NCI-H128 (cell line): ENCODE measurements at regions not wholly inside any gene's neighbourhood (a gene's known extent, or its start where the extent isn't known, plus 50 kb on each side); places are given as distances from the start of the nearest gene placed in this dataset.
"Not testable (repeated sequence)": the region's sequence is repeated elsewhere in the genome, so short reads cannot be mapped to it uniquely, and the experiment has no call there.

Experiments
- DNase-seq: peaks from one replicate; lab custom pipeline; 2025; ENCODE audit not compliant: unreplicated experiment; lab: John Stamatoyannopoulos, UW

DNA sequence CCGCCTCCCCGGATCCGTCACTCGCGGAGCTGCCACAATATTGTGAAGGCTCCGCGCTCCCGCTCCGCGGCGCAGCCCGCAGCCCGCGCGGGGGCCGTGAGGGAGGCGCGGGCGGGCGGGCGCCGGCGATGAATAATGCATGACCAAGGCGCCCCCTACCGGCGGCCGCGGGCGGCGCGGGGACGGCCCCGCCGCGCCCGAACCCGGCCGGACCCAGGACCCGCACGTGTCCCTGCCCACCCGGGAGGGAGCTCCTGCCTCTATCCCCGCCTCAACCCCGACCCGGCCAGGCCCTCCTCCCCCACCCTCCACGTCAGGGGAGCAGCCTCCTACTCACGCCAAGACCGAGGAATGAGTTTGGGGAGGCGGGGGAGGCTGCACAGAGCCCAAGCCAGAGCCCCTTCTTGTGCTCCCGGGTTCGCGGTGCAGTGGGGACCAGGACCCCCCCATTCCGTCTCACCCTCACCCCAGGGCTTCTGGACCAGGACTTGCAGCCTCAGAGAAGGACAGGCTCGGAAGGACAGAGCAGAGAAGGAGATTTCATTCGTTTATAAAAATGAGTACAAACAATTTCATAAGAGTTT lies 70.8 kb upstream of the CASZ1 start:
- DNase-seq = peak; percentile 69

- DNase-seq = peak; percentile 54
These were observed 71.6 kb upstream of the CASZ1 start for GRCh38 chr1:10867914-10868598.

DNA sequence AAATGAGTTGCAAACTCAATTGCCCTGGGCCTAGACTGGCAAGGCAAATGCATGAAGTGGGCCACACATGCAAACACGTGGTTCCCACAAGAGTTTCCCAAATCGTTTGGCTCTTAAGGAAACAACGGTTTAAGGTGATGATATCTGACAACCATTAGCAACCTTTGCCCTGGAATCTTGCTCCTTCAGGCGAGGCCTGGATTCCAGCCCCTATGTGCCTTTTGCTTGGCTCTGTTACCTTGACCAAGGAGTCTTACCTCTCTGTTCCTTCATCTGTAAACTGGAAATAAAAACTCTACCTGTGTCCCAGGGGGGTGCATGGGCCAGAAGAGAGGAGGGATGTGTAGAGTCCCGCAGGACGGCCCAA lies 72.1 kb upstream of the CASZ1 start:
- DNase-seq = no peak

- DNase-seq = no peak
These were observed 73.5 kb upstream of the CASZ1 start for GRCh38 chr1:10869933-10870332.

DNA sequence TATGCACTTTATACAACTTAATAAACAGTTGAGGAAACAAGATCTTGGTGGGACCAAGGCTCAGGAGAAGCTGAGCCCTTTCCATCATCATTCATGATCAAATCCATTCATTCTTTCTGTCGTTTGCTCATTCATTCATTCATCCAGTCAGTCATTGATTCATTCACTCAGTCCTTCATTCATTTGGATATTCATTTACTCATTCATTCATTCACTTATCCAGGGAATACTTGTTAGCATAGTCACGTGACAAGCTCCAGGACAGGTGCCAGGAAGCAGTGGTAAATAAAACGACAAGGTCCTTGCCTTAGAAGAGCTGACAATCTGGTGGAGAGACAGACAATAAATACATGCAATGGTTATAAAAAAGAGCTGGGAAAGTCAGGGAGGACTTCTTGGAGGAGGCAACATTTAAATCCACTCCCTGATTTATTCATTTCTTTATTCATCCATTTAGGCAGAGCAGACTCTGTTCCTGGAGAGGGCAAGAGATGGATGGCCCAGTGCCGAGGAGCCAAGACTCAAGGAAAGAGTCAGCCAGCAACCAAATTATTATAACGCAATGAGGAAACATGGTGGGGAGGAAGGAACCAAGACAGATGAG lies 74.1 kb upstream of the CASZ1 start:
- DNase-seq = no peak

GRCh38 chr1:10873189-10873588 lies 76.7 kb upstream of the CASZ1 start:
- no peak for DNase-seq

- no peak for DNase-seq
These were observed 77.9 kb upstream of the CASZ1 start for GRCh38 chr1:10874351-10874750.

- DNase-seq = peak; percentile 94
These were observed 81.4 kb upstream of the CASZ1 start for GRCh38 chr1:10877894-10878293.

GRCh38 chr1:10878469-10878868 lies 82.0 kb upstream of the CASZ1 start:
- DNase-seq = no peak

DNA sequence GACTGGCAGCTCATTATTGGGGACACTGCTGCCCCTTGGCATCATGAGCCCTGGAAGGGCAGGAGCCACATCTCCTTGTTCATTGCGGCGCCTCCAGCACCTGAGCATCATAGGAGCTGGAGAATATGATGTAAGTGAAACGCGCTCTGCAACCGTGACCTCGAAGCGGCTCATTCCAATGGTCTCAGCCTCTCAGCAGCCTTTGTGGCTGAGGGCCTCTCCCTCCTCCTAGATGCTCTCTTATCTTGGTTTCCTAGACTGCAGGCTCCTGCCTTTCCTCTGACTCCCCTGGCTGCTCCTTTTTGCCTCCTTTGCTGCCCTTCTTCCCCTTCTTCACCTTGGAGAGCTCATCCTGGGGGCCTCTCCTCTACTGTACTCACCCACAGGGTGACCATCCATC lies 83.6 kb upstream of the CASZ1 start:
- no peak for DNase-seq

GRCh38 chr1:10881046-10881445 lies 84.6 kb upstream of the CASZ1 start:
- DNase-seq = no peak

DNA sequence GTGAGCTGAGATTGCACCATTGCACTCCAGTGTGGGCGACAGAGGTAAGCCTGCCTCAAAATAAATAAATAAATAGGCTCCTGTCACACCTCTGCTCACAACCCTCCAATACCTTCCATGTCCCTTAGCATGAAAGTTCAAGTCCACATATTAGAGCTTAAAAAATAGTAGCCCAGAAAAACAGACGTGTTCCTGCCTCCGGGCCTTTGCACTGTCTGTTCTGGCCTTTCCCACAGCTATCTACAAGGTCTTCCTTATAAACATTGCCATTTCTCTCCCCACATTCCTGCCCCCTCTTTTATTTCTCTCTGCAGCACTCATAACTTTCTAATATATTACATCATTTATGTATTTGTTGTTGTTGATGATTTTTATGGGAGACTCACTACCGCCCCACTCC lies 85.6 kb upstream of the CASZ1 start:
- no peak for DNase-seq

- not testable (repeated sequence) for DNase-seq
These were observed 90.6 kb upstream of the CASZ1 start for GRCh38 chr1:10887032-10887431.

DNA sequence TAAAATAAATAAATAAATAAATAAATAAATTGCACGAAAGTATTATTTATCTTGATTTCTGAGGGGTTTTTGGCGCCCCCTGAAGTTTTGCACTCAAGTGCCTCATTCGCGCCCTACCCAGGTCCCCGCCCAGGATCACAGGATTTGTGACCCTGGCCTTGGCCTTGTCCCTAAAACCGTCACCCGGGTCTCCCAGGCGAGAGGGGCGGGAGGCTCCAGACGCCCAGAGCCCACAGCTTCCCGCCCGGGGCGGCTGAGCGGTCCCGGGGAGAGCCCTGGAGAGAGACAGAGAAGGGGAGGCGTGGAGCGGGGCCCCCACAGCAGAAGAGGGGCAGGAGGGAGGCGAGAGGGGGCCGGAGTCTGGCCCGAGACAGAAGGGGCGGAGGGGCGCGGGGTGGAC lies 91.8 kb upstream of the CASZ1 start:
- DNase-seq = no peak

GRCh38 chr1:10888791-10889649 lies 92.6 kb upstream of the CASZ1 start:
- DNase-seq = no peak

- no peak for DNase-seq
These were observed 93.4 kb upstream of the CASZ1 start for GRCh38 chr1:10889650-10890353.

GRCh38 chr1:10890491-10891071 lies 94.1 kb upstream of the CASZ1 start:
- DNase-seq = no peak

DNA sequence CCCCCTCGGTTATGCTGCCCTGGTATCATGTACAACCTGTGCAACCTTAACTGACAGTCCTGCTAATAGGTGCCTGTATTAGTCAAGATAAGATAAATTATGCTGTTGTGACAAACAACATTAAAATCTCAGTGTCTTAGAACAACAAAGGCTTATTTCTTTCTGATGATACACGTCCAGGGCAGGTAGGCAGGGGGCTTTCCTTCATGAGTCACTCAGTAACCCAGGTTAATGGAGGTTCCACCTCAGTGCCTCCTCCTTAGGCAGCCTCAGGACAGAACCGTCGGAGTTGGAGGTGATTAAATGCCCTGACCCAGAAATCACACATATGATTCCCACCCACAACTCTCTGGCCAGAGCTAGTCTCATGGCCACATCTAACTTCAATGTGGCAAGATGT lies 94.6 kb upstream of the CASZ1 start:
- no peak for DNase-seq

- no peak for DNase-seq
These were observed 96.0 kb upstream of the CASZ1 start for GRCh38 chr1:10892138-10893065.

DNA sequence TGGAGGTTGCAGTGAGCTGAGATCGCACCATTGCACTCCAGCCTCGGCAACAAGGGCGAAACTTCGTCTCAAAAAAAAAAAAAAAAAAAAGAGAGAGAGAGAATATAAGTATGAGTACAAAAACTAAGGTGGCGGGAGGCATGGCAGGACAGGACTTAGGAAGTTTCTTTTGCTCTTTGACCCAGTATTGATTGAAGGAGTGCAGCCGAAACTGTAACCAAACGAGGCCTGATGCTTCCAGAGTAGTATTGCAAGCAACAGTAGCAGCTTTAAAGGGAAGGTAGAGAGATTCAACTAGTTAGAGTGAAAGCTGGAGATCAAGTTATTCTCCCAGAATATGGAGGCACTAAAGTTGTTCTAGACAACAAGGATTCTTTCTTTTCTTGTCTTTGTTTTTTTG lies 99.2 kb upstream of the CASZ1 start:
- no peak for DNase-seq
